NCI-H2029 (cell line): ENCODE measurements at regions not wholly inside any gene's neighbourhood (a gene's known extent, or its start where the extent isn't known, plus 50 kb on each side); places are given as distances from the start of the nearest gene placed in this dataset.
A peak's percentile ranks its signal among the peaks of the same experiment; 100 is the strongest.

Source experiments
- DNase-seq: peaks from one replicate; lab custom pipeline; 2025; lab: John Stamatoyannopoulos, UW

- no peak for DNase-seq
Observed at GRCh38 chr22:22418957-22419356, 89.6 kb downstream of the ZNF280B start.

GRCh38 chr22:22420580-22420979, 88.0 kb downstream of the ZNF280B start:
- no peak for DNase-seq

- no peak for DNase-seq
Observed at GRCh38 chr22:22421392-22421791, 87.2 kb downstream of the ZNF280B start.

- peak; percentile 42 for DNase-seq
Observed at GRCh38 chr22:22422629-22423112, 85.9 kb downstream of the ZNF280B start.

- DNase-seq, result no peak
Observed at GRCh38 chr22:22423681-22424080, 84.9 kb downstream of the ZNF280B start.

- DNase-seq, result no peak
Observed at GRCh38 chr22:22424210-22424800, 84.2 kb downstream of the ZNF280B start.

- DNase-seq, result no peak
Observed at GRCh38 chr22:22424956-22425355, 83.6 kb downstream of the ZNF280B start.

- no peak for DNase-seq
Observed at GRCh38 chr22:22425356-22425755, 83.2 kb downstream of the ZNF280B start.

- DNase-seq, result no peak
Observed at GRCh38 chr22:22425783-22426624, 82.5 kb downstream of the ZNF280B start.

- DNase-seq, result no peak
Observed at GRCh38 chr22:22427542-22428065, 80.9 kb downstream of the ZNF280B start.

- DNase-seq, result no peak
Observed at GRCh38 chr22:22428222-22429098, 80.1 kb downstream of the ZNF280B start.

- DNase-seq, result no peak
Observed at GRCh38 chr22:22429369-22430108, 79.0 kb downstream of the ZNF280B start.

GRCh38 chr22:22430111-22430820, 78.3 kb downstream of the ZNF280B start:
- no peak for DNase-seq

GRCh38 chr22:22431271-22432220, 77.0 kb downstream of the ZNF280B start:
- DNase-seq, result peak; percentile 37

GRCh38 chr22:22432479-22432878, 76.1 kb downstream of the ZNF280B start:
- no peak for DNase-seq

GRCh38 chr22:22432937-22433336, 75.6 kb downstream of the ZNF280B start:
- DNase-seq, result no peak

- DNase-seq, result no peak
Observed at GRCh38 chr22:22433770-22434169, 74.8 kb downstream of the ZNF280B start.
